Umbilical cord (tissue), 1 donor: ENCODE measurements at regions not wholly inside any gene's neighbourhood (a gene's known extent, or its start where the extent isn't known, plus 50 kb on each side); places are given as distances from the start of the nearest gene placed in this dataset.

ENCODE experiments used
- DNase-seq: peaks from one replicate; pipeline ENCODE4 v3.0.0-alpha.2; 2015; ENCODE audit warnings: low spot score

DNA sequence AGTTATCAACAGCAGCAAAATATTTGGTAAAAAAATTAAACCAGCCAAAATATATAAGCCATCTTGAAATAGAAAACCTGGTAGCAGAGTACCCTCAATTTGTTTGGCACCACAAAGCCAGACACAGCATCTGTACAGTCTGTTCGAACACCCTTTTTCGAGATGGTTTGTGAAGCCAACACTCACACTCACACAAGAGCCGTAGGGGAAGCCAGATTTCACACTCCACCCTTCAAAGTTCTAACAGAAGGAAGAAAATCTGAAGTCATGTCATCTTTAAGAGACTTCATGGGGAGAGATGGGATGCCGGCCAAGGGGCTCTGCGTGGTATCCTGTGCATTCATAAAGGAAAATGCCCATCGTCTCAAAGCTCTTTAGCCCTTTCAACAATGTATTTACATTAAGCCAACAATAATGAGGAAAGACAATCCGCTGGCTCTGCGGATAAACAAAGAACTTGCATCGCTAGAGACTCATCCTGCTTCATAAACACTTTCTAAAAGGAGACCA, 451.5 kb upstream of the CHST9 start:
- no peak for DNase-seq

DNA sequence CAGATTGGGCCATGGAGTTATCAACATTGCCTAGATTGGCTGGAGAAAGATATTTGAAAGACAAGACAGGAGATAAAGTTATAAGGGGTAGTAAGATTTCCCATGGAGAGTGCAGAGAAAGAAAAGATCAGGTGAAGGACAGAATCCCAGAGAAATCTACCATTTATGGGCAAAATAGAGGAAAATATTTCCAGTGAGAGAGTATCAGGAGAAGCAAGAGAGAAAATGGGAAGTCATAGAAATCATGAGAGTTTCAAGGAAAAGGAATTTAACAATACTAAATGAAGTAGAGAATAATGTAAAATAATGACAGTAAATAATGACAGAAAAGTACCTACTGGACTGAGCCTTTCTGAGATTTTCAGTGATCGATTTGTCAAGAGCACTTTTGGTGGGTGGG, 447.6 kb upstream of the CHST9 start:
- no peak for DNase-seq

DNA sequence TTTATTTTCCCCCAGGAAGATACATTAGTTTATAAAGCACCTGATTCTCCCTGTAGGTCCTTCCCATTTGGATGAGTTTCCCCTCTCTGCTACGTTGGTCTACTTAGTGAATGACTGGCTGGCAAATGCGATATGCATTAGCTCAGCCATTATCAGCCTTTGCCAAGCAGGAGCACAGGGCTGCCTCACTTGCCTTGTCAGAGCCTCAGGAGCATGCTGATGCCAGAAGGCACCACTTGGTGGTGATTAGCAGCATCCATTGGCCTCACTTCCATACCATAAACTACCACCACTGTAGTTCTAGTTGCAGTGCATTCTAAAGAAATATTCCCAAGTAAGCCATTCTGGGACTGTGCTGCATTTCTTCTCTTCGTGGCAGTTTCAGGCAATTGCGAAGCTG, 442.8 kb upstream of the CHST9 start:
- no peak for DNase-seq

DNA sequence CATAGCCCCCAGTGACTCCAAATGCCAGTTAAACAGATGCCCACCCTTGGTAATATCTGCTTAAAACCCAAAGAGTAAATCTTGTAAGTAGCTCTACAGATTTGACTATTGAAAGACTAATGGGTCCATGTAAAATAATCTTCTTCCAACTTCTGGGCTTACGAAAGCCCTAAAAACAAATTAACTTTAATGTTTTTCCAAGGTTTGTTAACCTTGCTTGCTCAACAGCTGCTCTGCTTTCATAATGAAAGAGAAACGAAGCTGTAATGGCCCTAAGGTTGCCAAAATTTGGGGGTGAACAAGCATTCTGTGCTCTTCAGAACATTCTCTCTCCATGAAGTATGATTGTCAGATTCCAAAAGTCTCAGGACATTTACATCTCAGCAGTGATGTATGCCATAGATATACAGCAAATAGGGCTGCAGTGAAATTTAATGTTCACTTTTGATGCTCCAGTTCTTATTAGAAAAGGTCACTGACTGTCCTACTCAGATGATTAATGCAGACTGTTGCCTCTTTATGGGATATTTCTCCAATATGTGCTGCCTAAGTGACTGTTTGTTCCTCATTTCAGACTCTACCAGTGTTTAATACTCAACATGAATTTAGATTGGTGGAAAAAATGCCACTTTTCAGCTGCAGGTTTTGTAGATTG, 436.3 kb upstream of the CHST9 start:
- DNase-seq: no peak

DNA sequence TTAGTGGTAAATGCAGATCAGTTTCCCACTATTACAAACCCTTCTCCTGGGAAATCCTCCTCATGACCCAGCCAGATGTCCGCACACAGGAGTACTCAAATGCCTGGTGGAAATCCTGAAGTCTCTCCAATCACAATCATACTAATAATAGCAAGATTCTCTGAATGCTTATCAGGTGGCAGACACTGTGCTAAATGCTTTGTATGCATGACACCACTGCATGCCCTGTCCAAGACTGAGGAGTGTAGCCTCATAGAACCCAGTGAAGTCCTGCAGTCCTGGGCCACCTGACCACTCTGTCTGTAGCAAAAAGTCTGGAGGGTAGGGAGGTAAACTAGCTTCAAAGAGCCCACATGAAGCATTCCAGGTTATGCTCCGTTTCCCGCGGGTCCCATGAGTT, 434.8 kb upstream of the CHST9 start:
- DNase-seq: no peak

- no peak for DNase-seq
Observed at GRCh38 chr18:27619090-27619772, 434.1 kb upstream of the CHST9 start.

DNA sequence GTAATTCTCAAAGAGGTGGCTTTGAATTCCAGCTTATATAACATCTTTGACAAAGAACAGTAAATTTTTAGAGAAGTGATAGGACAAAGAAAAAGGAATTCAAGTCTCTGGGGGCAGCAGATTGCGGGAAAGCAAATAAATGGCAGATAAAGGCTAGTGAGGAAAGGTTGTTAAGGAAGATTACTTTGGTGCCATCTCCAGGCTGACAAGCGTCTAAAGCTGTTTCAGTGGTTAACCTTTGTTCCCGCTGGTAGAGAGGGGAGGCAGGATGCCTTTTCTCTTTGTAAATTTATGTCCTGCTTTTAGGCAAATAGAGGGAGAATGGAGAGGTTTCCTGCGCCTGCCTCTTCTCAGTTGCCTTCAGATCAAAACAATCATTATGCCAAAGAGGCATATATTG, 431.2 kb upstream of the CHST9 start:
- no peak for DNase-seq

DNA sequence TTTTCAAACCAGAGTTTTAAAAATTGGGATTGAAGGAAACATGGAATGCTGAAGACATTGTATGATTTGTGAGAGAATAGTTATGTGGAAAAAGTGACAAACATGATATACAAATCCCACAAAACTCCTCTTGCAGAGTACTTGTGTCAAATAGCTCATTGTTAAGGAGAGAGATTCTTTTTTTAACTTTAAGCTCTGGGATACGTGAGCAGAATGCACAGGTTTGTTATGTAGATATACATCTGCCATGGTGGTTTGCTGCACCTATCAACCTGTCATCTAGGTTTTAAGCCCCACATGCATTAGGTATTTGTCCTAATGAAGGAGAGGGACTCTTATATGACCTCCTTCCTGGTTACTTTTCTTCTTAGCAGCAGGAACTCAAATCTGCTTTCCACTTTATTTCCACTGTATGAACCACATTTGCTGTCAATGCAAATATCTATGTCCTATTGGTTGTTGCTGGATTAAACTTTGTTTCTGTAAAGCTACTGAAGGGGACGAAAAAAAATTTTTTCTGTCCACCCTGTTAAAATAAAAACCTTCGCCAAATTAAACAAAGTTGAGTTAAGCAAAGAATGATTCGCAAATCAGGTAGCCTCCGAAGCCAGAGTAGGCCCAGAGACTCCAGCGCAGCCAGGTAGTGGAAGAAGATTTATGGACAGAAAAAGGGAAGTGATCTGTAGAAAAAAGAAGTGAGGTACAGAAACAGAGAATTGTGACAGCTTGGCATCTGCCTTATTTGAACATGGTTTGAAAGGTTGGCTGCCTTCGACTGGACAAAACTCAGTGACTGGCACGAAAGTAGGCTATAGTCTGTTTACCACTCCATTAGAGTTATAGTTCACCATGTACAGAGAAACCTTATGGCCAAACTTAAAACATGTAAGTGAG, 430.1 kb upstream of the CHST9 start:
- no peak for DNase-seq

DNA sequence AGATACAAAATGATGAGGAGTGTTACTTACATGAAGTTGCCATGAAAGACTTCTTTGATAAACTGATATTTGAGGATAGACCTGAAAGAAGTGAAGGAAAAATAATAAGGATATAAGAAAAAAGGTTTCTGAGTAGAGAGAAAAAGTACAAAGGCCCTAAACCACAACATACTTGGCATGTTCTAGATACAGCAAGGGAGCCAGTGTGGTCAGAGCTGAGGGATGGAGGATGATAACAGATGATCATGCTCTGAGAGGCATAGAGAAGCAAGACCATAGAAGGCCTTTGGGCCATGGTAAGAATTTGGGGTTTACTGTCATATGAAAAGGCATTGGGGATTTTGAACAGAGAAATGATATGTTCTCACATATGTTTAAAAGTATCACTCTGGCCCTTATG, 424.1 kb upstream of the CHST9 start:
- DNase-seq: no peak

- no peak for DNase-seq
Observed at GRCh38 chr18:27608742-27609141, 423.6 kb upstream of the CHST9 start.

- no peak for DNase-seq
Observed at GRCh38 chr18:27608174-27608573, 423.1 kb upstream of the CHST9 start.

DNA sequence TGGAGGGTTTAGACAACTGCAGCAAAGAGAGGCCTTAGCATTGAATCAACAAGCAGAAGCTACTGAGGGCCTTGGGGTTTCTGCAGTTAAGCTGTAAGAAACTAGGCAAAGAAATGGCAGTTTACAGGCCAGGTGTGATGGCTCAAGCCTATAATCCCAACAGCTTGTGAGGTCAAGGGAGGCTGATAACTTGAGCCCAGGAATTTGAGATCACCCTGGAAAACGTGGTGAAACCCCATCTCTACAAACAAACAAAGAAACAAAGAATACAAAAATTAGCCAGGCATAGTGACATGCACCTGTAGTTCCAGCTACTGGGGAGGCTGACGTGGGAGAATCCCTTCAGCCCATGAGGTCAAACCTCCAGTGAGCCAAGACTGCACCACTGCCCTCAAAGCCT, 421.6 kb upstream of the CHST9 start:
- no peak for DNase-seq

- peak; percentile 88 for DNase-seq
Observed at GRCh38 chr18:27605107-27605834, 420.2 kb upstream of the CHST9 start.

GRCh38 chr18:27604583-27604982, 419.5 kb upstream of the CHST9 start:
- no peak for DNase-seq

DNA sequence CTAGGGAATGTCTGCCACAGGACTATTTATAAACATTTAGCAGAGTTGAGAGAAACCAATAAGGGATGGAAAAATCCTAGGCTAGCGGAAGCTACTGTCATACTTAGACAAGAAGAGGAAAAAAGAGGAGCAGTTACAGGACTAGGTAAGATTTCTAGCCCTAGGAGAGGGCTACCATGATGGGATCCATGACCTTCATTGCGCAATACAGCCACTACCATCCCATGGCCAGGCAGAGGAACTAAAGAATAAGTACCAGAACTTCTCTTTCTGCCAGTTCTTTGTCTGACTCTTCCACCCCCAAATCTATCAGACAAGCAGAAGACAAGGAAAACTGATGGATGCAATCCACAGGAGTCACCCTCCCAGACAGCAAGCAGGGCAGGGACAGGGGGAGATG, 417.0 kb upstream of the CHST9 start:
- no peak for DNase-seq

DNA sequence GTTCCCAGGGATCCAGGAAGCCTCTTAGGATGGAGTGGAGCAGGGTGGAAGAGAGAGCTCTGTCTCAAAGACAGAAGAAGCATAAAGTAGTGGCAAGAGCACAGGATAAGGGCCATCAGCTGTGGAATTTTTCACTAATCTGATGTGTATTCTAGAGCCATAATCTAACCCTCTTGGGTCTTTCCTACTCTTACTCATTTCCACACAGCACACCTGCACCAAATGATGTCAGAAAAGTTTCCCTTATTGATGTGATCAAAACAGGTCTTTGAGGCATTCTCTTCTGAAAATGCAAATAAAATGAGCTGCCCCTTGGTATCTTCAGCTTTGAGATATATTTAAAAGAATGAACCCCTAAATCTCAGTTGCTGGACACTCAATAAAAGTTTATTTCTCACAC, 415.1 kb upstream of the CHST9 start:
- DNase-seq: no peak

DNA sequence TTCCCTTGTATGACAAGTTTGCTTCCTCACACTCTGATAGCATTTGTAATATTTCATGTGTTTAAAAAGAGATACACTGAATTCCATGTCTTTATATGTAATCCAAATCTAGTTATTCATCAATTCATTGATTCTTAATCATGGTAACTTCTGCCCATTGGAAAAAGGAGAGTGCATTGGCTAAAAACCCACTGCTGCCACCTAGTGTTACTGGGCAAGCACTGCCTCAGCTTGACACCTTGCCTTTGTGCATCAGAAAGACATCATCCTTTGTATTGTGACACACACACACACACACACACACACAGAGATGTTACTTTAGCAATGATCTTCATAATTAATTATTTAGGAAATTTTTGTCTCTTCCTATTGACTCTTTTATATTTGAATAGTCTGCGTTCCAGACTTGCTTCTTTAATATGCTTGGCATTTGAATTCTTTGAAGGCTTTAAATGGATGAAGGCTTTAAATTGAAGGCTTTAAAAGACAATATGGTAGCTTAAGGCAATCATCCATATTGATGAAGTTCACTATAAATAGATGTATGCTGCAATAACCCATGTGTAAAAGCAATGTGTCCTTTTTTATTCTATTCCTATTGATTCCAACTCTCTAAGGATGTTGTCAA, 414.2 kb upstream of the CHST9 start:
- peak; percentile 44 for DNase-seq

DNA sequence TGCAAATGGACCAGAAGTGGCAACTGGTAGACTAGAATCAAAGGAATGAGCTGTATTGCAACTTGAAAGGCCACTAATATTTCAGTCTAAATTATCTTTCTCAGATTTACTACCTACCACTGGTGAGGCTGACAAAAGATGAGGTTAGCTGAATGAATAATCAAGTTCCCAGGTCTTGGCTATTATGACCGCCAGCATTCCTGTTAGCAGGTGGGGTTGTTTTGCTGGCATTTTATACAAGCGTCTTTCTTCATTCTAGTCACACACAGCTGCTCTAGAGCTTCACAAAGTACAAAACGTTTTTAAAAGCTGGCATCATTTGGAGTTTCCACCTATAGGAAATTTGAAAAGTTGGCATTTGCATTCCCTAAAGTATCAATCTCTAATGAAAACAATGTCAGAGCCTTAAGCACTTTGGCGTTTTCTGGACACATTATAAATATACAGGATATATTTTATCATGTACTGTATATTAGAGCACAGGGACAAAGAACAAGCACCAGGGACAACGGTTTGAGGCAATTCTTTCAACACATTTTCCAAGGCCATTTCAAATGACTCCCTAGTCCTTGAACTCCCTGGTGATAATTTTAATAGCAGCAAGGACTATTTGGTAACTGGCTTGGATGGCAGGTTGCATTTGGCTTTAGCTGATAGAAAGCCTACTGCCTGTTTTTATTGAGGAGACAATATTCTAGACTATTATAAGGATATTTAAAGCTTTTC, 410.2 kb upstream of the CHST9 start:
- DNase-seq: no peak

GRCh38 chr18:27585602-27586173, 400.6 kb upstream of the CHST9 start:
- no peak for DNase-seq

DNA sequence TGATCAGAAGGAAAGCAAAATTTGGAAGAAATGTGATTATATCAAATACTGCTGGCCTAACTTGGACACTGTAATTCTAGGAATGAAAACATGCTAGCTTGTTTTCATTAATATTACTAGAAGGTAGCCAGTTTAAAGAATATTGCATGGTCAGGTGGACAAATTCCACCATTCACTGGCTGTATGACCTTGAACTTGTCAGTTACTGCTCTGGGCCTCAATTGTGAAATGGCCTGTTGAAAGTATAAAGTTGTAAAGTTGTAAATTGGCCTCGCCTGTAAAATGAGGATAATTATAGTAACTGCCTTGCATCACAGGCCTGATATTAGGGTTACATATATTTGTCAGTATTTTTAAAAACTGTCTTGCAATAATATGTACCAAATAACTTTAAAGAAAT, 398.4 kb upstream of the CHST9 start:
- DNase-seq: no peak
